ENCODE measurements at regions not wholly inside any gene's neighbourhood (a gene's known extent, or its start where the extent isn't known, plus 50 kb on each side); places are given as distances from the start of the nearest gene placed in this dataset.

GRCh38 chr6:90660931-90661330, 74.1 kb upstream of the MAP3K7 start:
- TF ChIP-seq, protein P1, sequence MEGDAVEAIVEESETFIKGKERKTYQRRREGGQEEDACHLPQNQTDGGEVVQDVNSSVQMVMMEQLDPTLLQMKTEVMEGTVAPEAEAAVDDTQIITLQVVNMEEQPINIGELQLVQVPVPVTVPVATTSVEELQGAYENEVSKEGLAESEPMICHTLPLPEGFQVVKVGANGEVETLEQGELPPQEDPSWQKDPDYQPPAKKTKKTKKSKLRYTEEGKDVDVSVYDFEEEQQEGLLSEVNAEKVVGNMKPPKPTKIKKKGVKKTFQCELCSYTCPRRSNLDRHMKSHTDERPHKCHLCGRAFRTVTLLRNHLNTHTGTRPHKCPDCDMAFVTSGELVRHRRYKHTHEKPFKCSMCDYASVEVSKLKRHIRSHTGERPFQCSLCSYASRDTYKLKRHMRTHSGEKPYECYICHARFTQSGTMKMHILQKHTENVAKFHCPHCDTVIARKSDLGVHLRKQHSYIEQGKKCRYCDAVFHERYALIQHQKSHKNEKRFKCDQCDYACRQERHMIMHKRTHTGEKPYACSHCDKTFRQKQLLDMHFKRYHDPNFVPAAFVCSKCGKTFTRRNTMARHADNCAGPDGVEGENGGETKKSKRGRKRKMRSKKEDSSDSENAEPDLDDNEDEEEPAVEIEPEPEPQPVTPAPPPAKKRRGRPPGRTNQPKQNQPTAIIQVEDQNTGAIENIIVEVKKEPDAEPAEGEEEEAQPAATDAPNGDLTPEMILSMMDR (IDR thresholded peaks at IDR 0.05; ENCODE audit: extremely low read depth, missing control alignments): no peak
- DNase-seq (ENCODE audit: low spot score): no peak

DNA sequence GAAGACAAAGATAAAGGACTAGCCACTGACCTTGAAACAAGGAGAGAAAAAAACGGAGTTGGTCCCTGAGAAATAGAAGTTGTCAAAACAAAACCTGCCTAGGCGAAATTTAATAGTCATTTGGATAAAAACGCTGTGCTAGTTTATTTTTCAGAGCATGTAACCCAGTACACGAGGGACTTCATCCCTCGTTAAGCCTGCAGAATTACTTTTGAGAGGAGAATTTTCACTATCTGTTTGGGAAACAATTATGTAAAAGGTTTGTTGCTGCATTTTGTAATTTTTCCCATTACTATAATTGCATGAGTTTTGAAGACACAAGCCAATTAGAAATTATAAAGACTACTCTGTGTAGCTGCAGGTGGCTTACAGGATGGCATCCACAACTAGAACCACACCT, 71.6 kb upstream of the MAP3K7 start:
- DNase-seq (ENCODE audit: low spot score): no peak
- TF ChIP-seq, protein P1 (IDR thresholded peaks at IDR 0.05; ENCODE audit: extremely low read depth, missing control alignments): no peak

DNA sequence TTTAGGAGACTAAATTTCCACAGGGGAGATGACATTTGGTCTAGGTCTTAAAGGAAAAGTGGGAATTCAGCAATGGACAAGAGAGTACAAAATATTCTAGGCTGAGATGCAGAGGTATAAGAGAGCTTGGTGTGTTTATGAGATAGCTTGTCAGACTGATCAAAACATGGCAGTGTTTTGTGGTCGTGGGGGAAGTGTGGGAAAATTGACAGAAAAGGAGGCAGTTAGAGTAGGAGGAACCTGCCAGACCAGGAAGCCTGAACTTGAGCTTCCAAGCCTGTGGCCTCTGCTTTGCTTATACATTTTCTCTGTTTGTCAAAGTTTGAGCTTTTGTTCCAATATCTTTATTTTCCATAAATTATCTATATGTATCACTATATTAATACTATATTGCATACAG, 69.5 kb upstream of the MAP3K7 start:
- no peak for DNase-seq (ENCODE audit: low spot score)
- TF ChIP-seq, protein P1 (IDR thresholded peaks at IDR 0.05; ENCODE audit: extremely low read depth, missing control alignments): no peak

DNA sequence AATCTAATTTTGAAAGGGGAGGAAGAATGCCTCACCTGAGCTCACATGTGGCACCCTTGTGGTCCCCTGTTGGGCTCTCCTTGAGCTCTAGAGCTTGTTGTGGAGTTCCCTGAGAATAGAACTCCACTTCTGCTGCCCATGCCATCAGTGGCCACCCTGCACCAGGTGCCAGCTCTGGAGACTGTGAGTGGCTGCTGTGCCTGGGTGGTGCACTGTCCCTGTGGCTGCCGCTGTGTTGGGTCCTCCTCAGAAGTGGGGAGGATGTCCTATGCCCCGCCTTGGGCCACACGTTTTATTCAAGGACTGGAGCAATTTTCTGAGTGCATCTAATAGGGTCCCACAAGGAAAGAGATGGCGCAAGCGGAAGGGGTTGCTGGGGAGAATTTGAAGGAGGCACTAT, 67.9 kb upstream of the MAP3K7 start:
- TF ChIP-seq, protein P1 (IDR thresholded peaks at IDR 0.05; ENCODE audit: extremely low read depth, missing control alignments): no peak
- DNase-seq (ENCODE audit: low spot score): no peak

- no peak for DNase-seq (ENCODE audit: low spot score)
- TF ChIP-seq, protein P1 (IDR thresholded peaks at IDR 0.05; ENCODE audit: extremely low read depth, missing control alignments): no peak
These were observed 67.3 kb upstream of the MAP3K7 start for GRCh38 chr6:90654166-90654565.

DNA sequence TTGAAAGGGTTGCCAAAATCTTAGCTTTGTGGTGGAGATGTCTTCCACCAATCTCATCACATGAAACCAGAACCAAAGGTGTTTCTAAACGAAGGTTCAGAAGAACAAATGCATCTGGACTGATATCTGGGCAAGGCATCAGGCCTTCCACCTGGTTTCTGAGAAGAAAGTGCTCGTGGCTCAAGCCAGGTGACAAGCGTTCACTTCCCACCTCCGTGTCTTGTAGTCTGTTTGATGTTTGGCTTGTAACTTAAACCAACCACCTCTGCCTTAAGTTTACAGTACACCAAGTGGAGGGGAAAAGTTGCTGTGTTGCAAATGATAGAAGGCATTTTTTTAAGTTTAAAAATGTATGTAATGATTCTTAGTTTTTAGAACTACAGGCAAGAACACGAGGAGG, 66.9 kb upstream of the MAP3K7 start:
- DNase-seq (ENCODE audit: low spot score): no peak
- TF ChIP-seq, protein P1 (IDR thresholded peaks at IDR 0.05; ENCODE audit: extremely low read depth, missing control alignments): no peak

GRCh38 chr6:90650041-90650940, 63.4 kb upstream of the MAP3K7 start:
- DNase-seq (ENCODE audit: low spot score): no peak
- TF ChIP-seq, protein P1 (IDR thresholded peaks at IDR 0.05; ENCODE audit: extremely low read depth, missing control alignments): no peak

All from GM20000 (cell line).